Mesodermal cell (in vitro differentiated cells): ENCODE measurements at regions not wholly inside any gene's neighbourhood (a gene's known extent, or its start where the extent isn't known, plus 50 kb on each side); places are given as distances from the start of the nearest gene placed in this dataset.

Experiments
- H3K27ac ChIP-seq: 2 replicates; pipeline ENCODE4 v1.7.0; 2013; ENCODE audit warnings: mild to moderate bottlenecking, low read depth, low read length, moderate library complexity; ENCODE audit not compliant: severe bottlenecking
- H3K36me3 ChIP-seq: 2 replicates; pipeline ENCODE4 v1.7.1; 2013; ENCODE audit warnings: mild to moderate bottlenecking, low read length, moderate library complexity; ENCODE audit not compliant: control insufficient read depth, insufficient read depth
- H3K4me1 ChIP-seq: one replicate; pipeline ENCODE4 v1.7.1; 2013; ENCODE audit warnings: mild to moderate bottlenecking, low read length; ENCODE audit not compliant: insufficient read depth, control insufficient read depth, poor library complexity, severe bottlenecking
- H3K4me3 ChIP-seq: 2 replicates; pipeline ENCODE4 v1.7.0; 2013; ENCODE audit warnings: low read length, control low read depth, mild to moderate bottlenecking; ENCODE audit not compliant: insufficient read depth, poor library complexity, severe bottlenecking; ENCODE audit errors: extremely low read depth
- H3K9me3 ChIP-seq: 2 replicates; pipeline ENCODE4 v1.7.1; 2013; ENCODE audit warnings: mild to moderate bottlenecking, low read length, moderate library complexity; ENCODE audit not compliant: control insufficient read depth
- WGBS, 2 experiments: methylation state at CpG; one replicate each; pipeline ENCODE4 v1.1.5; 2013; ENCODE audit warnings: missing lambda C conversion rate in 2 of 2; ENCODE audit not compliant: insufficient coverage in 2 of 2; 5-methylcytosine and 5-hydroxymethylcytosine counted together

- Histone ChIP-seq H3K9me3 (no peaks in the 10 kb centered on the region), H3K36me3 (no peaks in the 10 kb centered on the region), H3K4me3 (no peak overlapping the region), H3K4me1 (no peaks in the 10 kb centered on the region), H3K27ac (no peak overlapping the region)
- 69 to 92% methylated on average over 2 of the region's 2 CpGs for WGBS, 2 experiments
Observed at GRCh38 chr13:39913928-39914327, 258.5 kb downstream of the COG6 start.

GRCh38 chr13:39915418-39915817 is 260.0 kb downstream of the COG6 start:
- Histone ChIP-seq H3K4me1 (no peaks in the 10 kb centered on the region), H3K4me3 (no peak overlapping the region), H3K27ac (no peak overlapping the region), H3K9me3 (no peaks in the 10 kb centered on the region), H3K36me3 (no peaks in the 10 kb centered on the region)

GRCh38 chr13:39916330-39916729 is 260.9 kb downstream of the COG6 start:
- no peaks in the 10 kb centered on the region for H3K4me1 ChIP-seq
- H3K4me3 ChIP-seq: no peak overlapping the region
- H3K36me3 ChIP-seq: no peaks in the 10 kb centered on the region
- H3K9me3 ChIP-seq: no peaks in the 10 kb centered on the region
- 100% methylated on average over 1 to 2 of the region's 2 CpGs for WGBS, 2 experiments
- H3K27ac ChIP-seq: no peak overlapping the region

- Histone ChIP-seq H3K36me3 (no peaks in the 10 kb centered on the region), H3K4me3 (no peak overlapping the region), H3K4me1 (no peaks in the 10 kb centered on the region), H3K9me3 (no peaks in the 10 kb centered on the region), H3K27ac (no peak overlapping the region)
- WGBS, 2 experiments: 90% methylated on average over 2 of the region's 5 CpGs; no CpG with 5 or more reads in 1 of the 2 experiments
Observed at GRCh38 chr13:39918620-39919236, 263.3 kb downstream of the COG6 start.

GRCh38 chr13:39920613-39921012 is 265.2 kb downstream of the COG6 start:
- WGBS, 2 experiments: no CpG with 5 or more reads among the region's 2 CpGs
- Histone ChIP-seq H3K4me3 (no peak overlapping the region), H3K4me1 (no peaks in the 10 kb centered on the region), H3K36me3 (no peaks in the 10 kb centered on the region), H3K9me3 (peaks cover 5% of the 10 kb centered on the region), H3K27ac (no peak overlapping the region)

- Histone ChIP-seq H3K4me1 (no peaks in the 10 kb centered on the region), H3K27ac (no peak overlapping the region)
- no CpG with 5 or more reads among the region's 1 CpG for WGBS, 2 experiments
Observed at GRCh38 chr13:39926345-39926744, 270.9 kb downstream of the COG6 start.

GRCh38 chr13:39928261-39928660 is 272.8 kb downstream of the COG6 start:
- Histone ChIP-seq H3K4me3 (no peak overlapping the region), H3K9me3 (peaks cover 5% of the 10 kb centered on the region), H3K4me1 (no peaks in the 10 kb centered on the region), H3K27ac (no peak overlapping the region), H3K36me3 (no peaks in the 10 kb centered on the region)
- WGBS, 2 experiments: 78 to 89% methylated on average over 1 of the region's 2 CpGs

More at GRCh38 chr13:39926345-39926744, 270.9 kb downstream of the COG6 start:
- H3K36me3 ChIP-seq: no peaks in the 10 kb centered on the region
- H3K4me3 ChIP-seq: no peak overlapping the region
- H3K9me3 ChIP-seq: peaks cover 5% of the 10 kb centered on the region

- Histone ChIP-seq H3K4me1 (no peaks in the 10 kb centered on the region), H3K9me3 (peaks cover 5% of the 10 kb centered on the region), H3K27ac (no peak overlapping the region), H3K4me3 (no peak overlapping the region), H3K36me3 (no peaks in the 10 kb centered on the region)
- 80% methylated on average over 1 of the region's 1 CpG; no CpG with 5 or more reads in 1 of the 2 experiments for whole genome bisulfite sequencing, 2 experiments
Observed at GRCh38 chr13:39929583-39929982, 274.1 kb downstream of the COG6 start.

- peaks cover 2% of the 10 kb centered on the region for H3K9me3 ChIP-seq
- no peak overlapping the region for H3K27ac ChIP-seq
- H3K4me3 ChIP-seq: no peak overlapping the region
- WGBS, 2 experiments: no CpG with 5 or more reads among the region's 2 CpGs
- H3K36me3 ChIP-seq: no peaks in the 10 kb centered on the region
- H3K4me1 ChIP-seq: no peaks in the 10 kb centered on the region
Observed at GRCh38 chr13:39930060-39930459, 274.6 kb downstream of the COG6 start.

- 94 to 100% methylated on average over 2 of the region's 6 CpGs for WGBS, 2 experiments
- Histone ChIP-seq H3K4me3 (no peak overlapping the region), H3K9me3 (no peaks in the 10 kb centered on the region), H3K27ac (no peak overlapping the region), H3K4me1 (no peaks in the 10 kb centered on the region), H3K36me3 (no peaks in the 10 kb centered on the region)
Observed at GRCh38 chr13:39930544-39931444, 275.3 kb downstream of the COG6 start.

GRCh38 chr13:39931505-39931904 is 276.0 kb downstream of the COG6 start:
- no CpG with 5 or more reads among the region's 2 CpGs for WGBS, 2 experiments
- H3K9me3 ChIP-seq: no peaks in the 10 kb centered on the region
- H3K4me1 ChIP-seq: no peaks in the 10 kb centered on the region
- no peak overlapping the region for H3K27ac ChIP-seq
- no peak overlapping the region for H3K4me3 ChIP-seq
- no peaks in the 10 kb centered on the region for H3K36me3 ChIP-seq
